ENCODE measurements at regions not wholly inside any gene's neighbourhood (a gene's known extent, or its start where the extent isn't known, plus 50 kb on each side); places are given as distances from the start of the nearest gene placed in this dataset.

GRCh38 chr2:234329202-234329960 lies 167.5 kb downstream of the ARL4C start:
- 86 to 92% methylated on average over 8 to 12 of the region's 12 CpGs for WGBS, 2 experiments (ENCODE audit: insufficient coverage in 2 of 2)
- Histone ChIP-seq H3K4me3 (ENCODE audit: extremely low read depth, insufficient read depth, low read length, poor library complexity, severe bottlenecking) (no peak overlapping the region), H3K36me3 (ENCODE audit: control insufficient read depth, insufficient read depth, low read length) (no peaks in the 10 kb centered on the region), H3K4me1 (ENCODE audit: control insufficient read depth, insufficient read depth, low read length, poor library complexity, severe bottlenecking) (peaks cover 11% of the 10 kb centered on the region), H3K9me3 (ENCODE audit: control insufficient read depth, low read length) (no peaks in the 10 kb centered on the region), H3K27ac (ENCODE audit: low read depth, low read length, severe bottlenecking) (no peak overlapping the region)

GRCh38 chr2:234328444-234328990 lies 168.4 kb downstream of the ARL4C start:
- WGBS, 2 experiments (ENCODE audit: insufficient coverage in 2 of 2) = 81 to 96% methylated on average over 7 to 10 of the region's 12 CpGs

GRCh38 chr2:234326694-234327093 lies 170.2 kb downstream of the ARL4C start:
- no peaks in the 10 kb centered on the region for H3K36me3 ChIP-seq (ENCODE audit: control insufficient read depth, insufficient read depth, low read length)
- H3K9me3 ChIP-seq (ENCODE audit: control insufficient read depth, low read length) = no peaks in the 10 kb centered on the region
- H3K27ac ChIP-seq (ENCODE audit: low read depth, low read length, severe bottlenecking) = no peak overlapping the region
- H3K4me1 ChIP-seq (ENCODE audit: control insufficient read depth, insufficient read depth, low read length, poor library complexity, severe bottlenecking) = no peaks in the 10 kb centered on the region
- 80% methylated on average over 1 of the region's 2 CpGs; no CpG with 5 or more reads in 1 of the 2 experiments for WGBS, 2 experiments (ENCODE audit: insufficient coverage in 2 of 2)
- H3K4me3 ChIP-seq (ENCODE audit: extremely low read depth, insufficient read depth, low read length, poor library complexity, severe bottlenecking) = no peak overlapping the region

More at GRCh38 chr2:234328444-234328990, 168.4 kb downstream of the ARL4C start:
- H3K36me3 ChIP-seq (ENCODE audit: control insufficient read depth, insufficient read depth, low read length) = no peaks in the 10 kb centered on the region
- no peaks in the 10 kb centered on the region for H3K9me3 ChIP-seq (ENCODE audit: control insufficient read depth, low read length)
- peaks cover 3% of the 10 kb centered on the region for H3K4me1 ChIP-seq (ENCODE audit: control insufficient read depth, insufficient read depth, low read length, poor library complexity, severe bottlenecking)
- H3K4me3 ChIP-seq (ENCODE audit: extremely low read depth, insufficient read depth, low read length, poor library complexity, severe bottlenecking) = no peak overlapping the region
- no peak overlapping the region for H3K27ac ChIP-seq (ENCODE audit: low read depth, low read length, severe bottlenecking)

GRCh38 chr2:234324116-234324515 lies 172.8 kb downstream of the ARL4C start:
- WGBS, 2 experiments (ENCODE audit: insufficient coverage in 2 of 2) = 95 to 98% methylated on average over 3 to 5 of the region's 5 CpGs
- Histone ChIP-seq H3K9me3 (ENCODE audit: control insufficient read depth, low read length) (no peaks in the 10 kb centered on the region), H3K36me3 (ENCODE audit: control insufficient read depth, insufficient read depth, low read length) (no peaks in the 10 kb centered on the region), H3K4me3 (ENCODE audit: extremely low read depth, insufficient read depth, low read length, poor library complexity, severe bottlenecking) (no peak overlapping the region), H3K4me1 (ENCODE audit: control insufficient read depth, insufficient read depth, low read length, poor library complexity, severe bottlenecking) (no peaks in the 10 kb centered on the region), H3K27ac (ENCODE audit: low read depth, low read length, severe bottlenecking) (no peak overlapping the region)

- WGBS, 2 experiments (ENCODE audit: insufficient coverage in 2 of 2) = no CpG with 5 or more reads among the region's 2 CpGs
- Histone ChIP-seq H3K36me3 (ENCODE audit: control insufficient read depth, insufficient read depth, low read length) (no peaks in the 10 kb centered on the region), H3K9me3 (ENCODE audit: control insufficient read depth, low read length) (no peaks in the 10 kb centered on the region), H3K4me3 (ENCODE audit: extremely low read depth, insufficient read depth, low read length, poor library complexity, severe bottlenecking) (no peak overlapping the region), H3K27ac (ENCODE audit: low read depth, low read length, severe bottlenecking) (no peak overlapping the region), H3K4me1 (ENCODE audit: control insufficient read depth, insufficient read depth, low read length, poor library complexity, severe bottlenecking) (no peaks in the 10 kb centered on the region)
These were observed 174.0 kb downstream of the ARL4C start for GRCh38 chr2:234322766-234323465.

- Histone ChIP-seq H3K27ac (ENCODE audit: low read depth, low read length, severe bottlenecking) (no peak overlapping the region), H3K4me1 (ENCODE audit: control insufficient read depth, insufficient read depth, low read length, poor library complexity, severe bottlenecking) (no peaks in the 10 kb centered on the region), H3K36me3 (ENCODE audit: control insufficient read depth, insufficient read depth, low read length) (no peaks in the 10 kb centered on the region), H3K9me3 (ENCODE audit: control insufficient read depth, low read length) (no peaks in the 10 kb centered on the region), H3K4me3 (ENCODE audit: extremely low read depth, insufficient read depth, low read length, poor library complexity, severe bottlenecking) (no peak overlapping the region)
- WGBS, 2 experiments (ENCODE audit: insufficient coverage in 2 of 2) = 96 to 100% methylated on average over 1 to 2 of the region's 3 CpGs
These were observed 176.8 kb downstream of the ARL4C start for GRCh38 chr2:234320066-234320465.

GRCh38 chr2:234318361-234318760 lies 178.5 kb downstream of the ARL4C start:
- Histone ChIP-seq H3K4me1 (ENCODE audit: control insufficient read depth, insufficient read depth, low read length, poor library complexity, severe bottlenecking) (no peaks in the 10 kb centered on the region), H3K4me3 (ENCODE audit: extremely low read depth, insufficient read depth, low read length, poor library complexity, severe bottlenecking) (no peak overlapping the region), H3K27ac (ENCODE audit: low read depth, low read length, severe bottlenecking) (no peak overlapping the region), H3K36me3 (ENCODE audit: control insufficient read depth, insufficient read depth, low read length) (no peaks in the 10 kb centered on the region), H3K9me3 (ENCODE audit: control insufficient read depth, low read length) (no peaks in the 10 kb centered on the region)
- WGBS, 2 experiments (ENCODE audit: insufficient coverage in 2 of 2) = 95 to 100% methylated on average over 3 of the region's 3 CpGs

- no peak overlapping the region for H3K27ac ChIP-seq (ENCODE audit: low read depth, low read length, severe bottlenecking)
- H3K9me3 ChIP-seq (ENCODE audit: control insufficient read depth, low read length) = no peaks in the 10 kb centered on the region
- H3K4me3 ChIP-seq (ENCODE audit: extremely low read depth, insufficient read depth, low read length, poor library complexity, severe bottlenecking) = no peak overlapping the region
- WGBS, 2 experiments (ENCODE audit: insufficient coverage in 2 of 2) = 86 to 92% methylated on average over 2 of the region's 4 CpGs
- H3K36me3 ChIP-seq (ENCODE audit: control insufficient read depth, insufficient read depth, low read length) = no peaks in the 10 kb centered on the region
- no peaks in the 10 kb centered on the region for H3K4me1 ChIP-seq (ENCODE audit: control insufficient read depth, insufficient read depth, low read length, poor library complexity, severe bottlenecking)
These were observed 183.3 kb downstream of the ARL4C start for GRCh38 chr2:234313558-234313957.

GRCh38 chr2:234310166-234310565 lies 186.7 kb downstream of the ARL4C start:
- Histone ChIP-seq H3K27ac (ENCODE audit: low read depth, low read length, severe bottlenecking) (no peak overlapping the region), H3K4me1 (ENCODE audit: control insufficient read depth, insufficient read depth, low read length, poor library complexity, severe bottlenecking) (peaks cover 9% of the 10 kb centered on the region), H3K36me3 (ENCODE audit: control insufficient read depth, insufficient read depth, low read length) (no peaks in the 10 kb centered on the region), H3K4me3 (ENCODE audit: extremely low read depth, insufficient read depth, low read length, poor library complexity, severe bottlenecking) (no peak overlapping the region), H3K9me3 (ENCODE audit: control insufficient read depth, low read length) (peaks cover 6% of the 10 kb centered on the region)
- WGBS, 2 experiments (ENCODE audit: insufficient coverage in 2 of 2) = 91 to 94% methylated on average over 5 of the region's 5 CpGs

- peaks cover 6% of the 10 kb centered on the region for H3K9me3 ChIP-seq (ENCODE audit: control insufficient read depth, low read length)
- H3K27ac ChIP-seq (ENCODE audit: low read depth, low read length, severe bottlenecking) = no peak overlapping the region
- no peak overlapping the region for H3K4me3 ChIP-seq (ENCODE audit: extremely low read depth, insufficient read depth, low read length, poor library complexity, severe bottlenecking)
- WGBS, 2 experiments (ENCODE audit: insufficient coverage in 2 of 2) = 76% methylated on average over 3 of the region's 5 CpGs; no CpG with 5 or more reads in 1 of the 2 experiments
- peaks cover 16% of the 10 kb centered on the region for H3K4me1 ChIP-seq (ENCODE audit: control insufficient read depth, insufficient read depth, low read length, poor library complexity, severe bottlenecking)
- H3K36me3 ChIP-seq (ENCODE audit: control insufficient read depth, insufficient read depth, low read length) = no peaks in the 10 kb centered on the region
These were observed 187.4 kb downstream of the ARL4C start for GRCh38 chr2:234309431-234309830.
